Astrocyte (in vitro differentiated cells and primary cell): ENCODE measurements at regions not wholly inside any gene's neighbourhood (a gene's known extent, or its start where the extent isn't known, plus 50 kb on each side); places are given as distances from the start of the nearest gene placed in this dataset.

Experiments
- DNase-seq: peaks from one replicate; pipeline ENCODE4 v3.0.0-alpha.2; 2010; ENCODE audit warnings: low read depth
- FAIRE-seq: peaks from 2 replicates; lab custom pipeline; 2011; peaks lifted over from hg19 to GRCh38; lab: Jason Lieb, UNC
- H2AFZ ChIP-seq: 2 replicates; pipeline ENCODE4 v1.6.0; 2012; ENCODE audit warnings: low read depth, low read length, inconsistent platforms
- H3K27ac ChIP-seq: 2 replicates; pipeline ENCODE4 v1.5.1; 2011; ENCODE audit warnings: low read depth, low read length, inconsistent platforms
- H3K27me3 ChIP-seq: 2 replicates; pipeline ENCODE4 v1.6.0; 2011; ENCODE audit warnings: low read length, inconsistent platforms; ENCODE audit not compliant: insufficient read depth
- H3K36me3 ChIP-seq: 2 replicates; pipeline ENCODE4 v1.5.1; 2011; ENCODE audit warnings: low read length, inconsistent platforms; ENCODE audit not compliant: insufficient read depth
- H3K4me1 ChIP-seq: 2 replicates; pipeline ENCODE4 v1.5.1; 2011; ENCODE audit warnings: low read length, inconsistent platforms; ENCODE audit not compliant: insufficient read depth
- H3K4me2 ChIP-seq: 2 replicates; pipeline ENCODE4 v1.6.0; 2012; ENCODE audit warnings: low read length, inconsistent platforms
- H3K4me3 ChIP-seq: 2 replicates; pipeline ENCODE4 v1.5.1; 2011; ENCODE audit warnings: low read depth, mild to moderate bottlenecking, low read length, inconsistent platforms; ENCODE audit not compliant: insufficient read depth
- H3K79me2 ChIP-seq: 2 replicates; pipeline ENCODE4 v1.6.0; 2012; ENCODE audit warnings: mild to moderate bottlenecking, low read length, inconsistent platforms; ENCODE audit not compliant: insufficient read depth
- H3K9ac ChIP-seq: 2 replicates; pipeline ENCODE4 v1.6.0; 2012; ENCODE audit warnings: mild to moderate bottlenecking, low read length, inconsistent platforms
- H3K9me3 ChIP-seq: 2 replicates; pipeline ENCODE4 v1.5.1; 2012; ENCODE audit warnings: low read depth, mild to moderate bottlenecking, low read length, inconsistent platforms; ENCODE audit not compliant: insufficient read depth
- H4K20me1 ChIP-seq: 2 replicates; pipeline ENCODE4 v1.6.0; 2012; ENCODE audit warnings: low read length, inconsistent platforms; ENCODE audit not compliant: insufficient read depth
- H3K27ac Mint-ChIP-seq: one replicate; pipeline ENCODE4 v1.8.0; 2021; ENCODE audit warnings: mild to moderate bottlenecking, mixed read lengths; ENCODE audit not compliant: unreplicated experiment
- H3K27me3 Mint-ChIP-seq: one replicate; pipeline ENCODE4 v1.8.0; 2021; ENCODE audit warnings: low read depth, mixed read lengths; ENCODE audit not compliant: unreplicated experiment
- H3K36me3 Mint-ChIP-seq: one replicate; pipeline ENCODE4 v1.8.0; 2021; ENCODE audit warnings: low read depth, mixed read lengths; ENCODE audit not compliant: unreplicated experiment
- H3K4me1 Mint-ChIP-seq: one replicate; pipeline ENCODE4 v1.8.0; 2021; ENCODE audit warnings: low read depth, mixed read lengths; ENCODE audit not compliant: unreplicated experiment
- H3K4me3 Mint-ChIP-seq: one replicate; pipeline ENCODE4 v1.8.0; 2021; ENCODE audit warnings: mild to moderate bottlenecking, moderate library complexity, mixed read lengths; ENCODE audit not compliant: unreplicated experiment
- H3K9me3 Mint-ChIP-seq: one replicate; pipeline ENCODE4 v1.8.0; 2021; ENCODE audit warnings: mild to moderate bottlenecking, mixed read lengths; ENCODE audit not compliant: unreplicated experiment
- CTCF ChIP-seq: IDR thresholded peaks from 2 replicates; pipeline ENCODE4 v1.5.1; 2011; ENCODE audit warnings: low read depth, mild to moderate bottlenecking, inconsistent platforms, low read length, moderate library complexity; ENCODE audit not compliant: insufficient read depth
- EZH2 ChIP-seq: IDR thresholded peaks from 2 replicates; pipeline ENCODE4 v1.6.1; 2012; ENCODE audit warnings: mild to moderate bottlenecking, low read length, inconsistent platforms; ENCODE audit not compliant: insufficient read depth

GRCh38 chr6:86010915-86011786 lies 368.5 kb upstream of the SYNCRIP start:
- no peaks in the 10 kb centered on the region for H3K27me3 ChIP-seq

GRCh38 chr6:85997206-85997605 lies 354.5 kb upstream of the SYNCRIP start:
- Histone ChIP-seq H3K27me3 (no peaks in the 10 kb centered on the region), H3K79me2 (no peaks in the 10 kb centered on the region), H3K9ac (no peak overlapping the region), H2AFZ (no peak overlapping the region), H3K4me1 (no peaks in the 10 kb centered on the region), H3K4me3 (no peak overlapping the region), H3K36me3 (no peaks in the 10 kb centered on the region), H3K27ac (no peak overlapping the region), H3K9me3 (no peaks in the 10 kb centered on the region), H4K20me1 (no peaks in the 10 kb centered on the region), H3K4me2 (no peak overlapping the region)
- Mint-ChIP-seq H3K4me3 (no peak overlapping the region), H3K27me3 (no peaks in the 10 kb centered on the region), H3K4me1 (no peaks in the 10 kb centered on the region), H3K9me3 (peaks cover 2% of the 10 kb centered on the region), H3K36me3 (no peaks in the 10 kb centered on the region), H3K27ac (no peak overlapping the region)
- DNase-seq (no peak), FAIRE-seq (no peak)
- no peak for TF ChIP-seq CTCF
- no peak for TF ChIP-seq EZH2

More at GRCh38 chr6:86010915-86011786, 368.5 kb upstream of the SYNCRIP start:
- H3K79me2 ChIP-seq: no peaks in the 10 kb centered on the region
- Mint-ChIP-seq H3K4me3 (no peak overlapping the region), H3K4me1 (peaks cover 2% of the 10 kb centered on the region), H3K27ac (no peak overlapping the region), H3K9me3 (peaks cover 3% of the 10 kb centered on the region), H3K27me3 (peaks cover 4% of the 10 kb centered on the region), H3K36me3 (no peaks in the 10 kb centered on the region)
- H3K4me2 ChIP-seq: no peak overlapping the region
- H3K27ac ChIP-seq: no peak overlapping the region
- H3K9me3 ChIP-seq: no peaks in the 10 kb centered on the region
- no peak overlapping the region for H2AFZ ChIP-seq
- FAIRE-seq: no peak
- H4K20me1 ChIP-seq: no peaks in the 10 kb centered on the region
- no peaks in the 10 kb centered on the region for H3K36me3 ChIP-seq
- DNase-seq: no peak
- H3K4me3 ChIP-seq: no peak overlapping the region
- no peaks in the 10 kb centered on the region for H3K4me1 ChIP-seq
- no peak overlapping the region for H3K9ac ChIP-seq
- TF ChIP-seq CTCF: no peak
- no peak for TF ChIP-seq EZH2

GRCh38 chr6:85996034-85996375 lies 353.3 kb upstream of the SYNCRIP start:
- TF ChIP-seq CTCF: no peak
- TF ChIP-seq EZH2: no peak
- Histone ChIP-seq H3K4me3 (no peak overlapping the region), H3K27me3 (no peaks in the 10 kb centered on the region), H3K9me3 (no peaks in the 10 kb centered on the region), H2AFZ (no peak overlapping the region), H4K20me1 (no peaks in the 10 kb centered on the region), H3K4me2 (no peak overlapping the region), H3K4me1 (no peaks in the 10 kb centered on the region), H3K36me3 (no peaks in the 10 kb centered on the region), H3K27ac (no peak overlapping the region), H3K79me2 (no peaks in the 10 kb centered on the region), H3K9ac (no peak overlapping the region)
- H3K27me3 Mint-ChIP-seq: no peaks in the 10 kb centered on the region
- H3K9me3 Mint-ChIP-seq: peaks cover 2% of the 10 kb centered on the region
- no peak for DNase-seq
- no peaks in the 10 kb centered on the region for H3K36me3 Mint-ChIP-seq
- no peak overlapping the region for H3K27ac Mint-ChIP-seq
- no peak for FAIRE-seq
- no peak overlapping the region for H3K4me3 Mint-ChIP-seq
- H3K4me1 Mint-ChIP-seq: no peaks in the 10 kb centered on the region
